SH-SY5Y (cell line): ENCODE measurements at regions not wholly inside any gene's neighbourhood (a gene's known extent, or its start where the extent isn't known, plus 50 kb on each side); places are given as distances from the start of the nearest gene placed in this dataset.

Experiments used
- GATA2 ChIP-seq: IDR thresholded peaks from 2 replicates; pipeline ENCODE4 v1.6.1; 2011; ENCODE audit warnings: mild to moderate bottlenecking, low read depth, low read length
- GATA3 ChIP-seq: IDR thresholded peaks from 2 replicates; pipeline ENCODE4 v1.6.1; 2011; ENCODE audit warnings: low read depth, mild to moderate bottlenecking, low read length, moderate library complexity

DNA sequence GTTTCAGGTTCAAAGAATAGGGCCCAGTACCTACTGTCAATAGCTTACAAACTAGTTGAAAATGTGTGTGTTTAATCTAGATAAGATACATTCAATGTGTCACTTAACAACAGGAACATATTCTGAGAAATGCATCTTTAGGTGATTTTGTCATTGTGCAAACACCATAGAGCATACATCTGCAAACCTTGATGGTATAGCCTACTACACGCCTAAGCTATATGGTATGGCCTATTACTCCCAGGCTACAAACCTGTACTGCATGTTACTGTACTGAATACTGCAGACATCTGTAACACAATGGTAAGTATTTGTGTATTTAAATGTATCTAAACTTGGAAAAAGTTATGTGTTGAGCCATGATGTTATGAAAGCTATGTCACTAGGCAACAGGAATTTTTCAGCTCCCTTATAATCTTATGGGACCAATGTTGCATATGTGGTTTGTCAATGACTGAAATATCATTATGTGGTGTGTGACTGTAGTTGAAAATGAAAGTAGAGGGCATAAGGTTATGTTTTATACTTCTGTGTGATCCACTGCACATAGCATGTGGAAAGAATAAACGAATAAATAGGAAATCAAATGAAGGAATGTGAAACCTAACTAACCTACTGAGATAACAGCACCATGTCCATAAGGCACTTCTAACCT is 129.0 kb upstream of the CAMK1G start:
- TF ChIP-seq GATA2 (no peak), GATA3 (peak; percentile 43; the same call in 1 of the 2 replicates)

DNA sequence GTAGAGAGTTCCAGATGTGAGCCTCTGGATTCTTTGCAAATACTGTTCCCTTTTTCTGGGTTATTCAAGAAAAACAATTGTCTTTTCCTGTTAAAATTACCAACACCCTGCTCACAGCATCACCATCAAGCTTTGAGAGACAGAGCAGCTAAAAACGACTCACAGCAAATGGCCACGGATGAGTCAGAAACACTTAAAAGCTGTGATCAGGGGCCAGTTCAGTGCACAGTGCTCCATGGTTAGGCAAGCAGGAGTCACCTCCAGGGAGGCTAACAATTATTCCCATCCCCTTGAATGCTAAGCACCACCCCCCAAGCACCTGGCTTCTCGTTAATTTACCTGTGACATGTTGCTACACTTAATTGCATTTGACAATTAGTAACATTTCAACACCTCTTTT is 128.4 kb upstream of the CAMK1G start:
- TF ChIP-seq GATA3 (no peak), GATA2 (no peak)

DNA sequence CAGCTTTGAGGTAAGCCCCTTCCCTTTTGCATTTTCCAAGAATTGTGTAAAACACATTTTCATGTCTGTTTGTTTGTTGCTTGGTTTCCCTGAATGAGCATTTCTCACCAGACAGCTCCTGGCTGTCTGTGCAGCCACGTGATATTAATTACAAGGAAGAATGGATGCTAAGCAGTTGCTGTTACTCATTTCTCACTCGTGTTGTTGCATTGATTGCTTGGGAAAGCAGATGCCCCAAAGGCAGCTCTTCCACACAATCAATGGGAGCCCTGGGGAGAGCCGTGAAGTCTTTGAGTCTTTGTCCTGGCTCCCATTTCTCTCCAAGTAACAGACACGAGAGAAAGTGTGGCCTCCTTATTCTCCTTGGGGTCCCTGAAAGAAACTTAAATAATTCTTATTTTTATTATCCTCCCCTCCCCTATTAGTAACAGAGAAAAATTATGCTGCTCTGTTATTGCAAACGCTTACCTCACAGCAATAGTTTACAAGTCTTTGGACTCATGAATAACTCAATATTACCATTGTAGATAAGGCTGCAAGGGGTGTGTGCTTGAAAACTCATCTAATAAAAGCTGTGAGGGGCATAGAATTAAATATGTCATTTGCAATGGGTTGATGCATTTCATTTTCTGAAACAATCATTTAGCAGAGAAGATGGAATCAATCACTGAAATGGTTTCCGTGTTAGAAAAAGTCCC is 127.7 kb upstream of the CAMK1G start:
- no peak for TF ChIP-seq GATA2
- TF ChIP-seq GATA3 = no peak

DNA sequence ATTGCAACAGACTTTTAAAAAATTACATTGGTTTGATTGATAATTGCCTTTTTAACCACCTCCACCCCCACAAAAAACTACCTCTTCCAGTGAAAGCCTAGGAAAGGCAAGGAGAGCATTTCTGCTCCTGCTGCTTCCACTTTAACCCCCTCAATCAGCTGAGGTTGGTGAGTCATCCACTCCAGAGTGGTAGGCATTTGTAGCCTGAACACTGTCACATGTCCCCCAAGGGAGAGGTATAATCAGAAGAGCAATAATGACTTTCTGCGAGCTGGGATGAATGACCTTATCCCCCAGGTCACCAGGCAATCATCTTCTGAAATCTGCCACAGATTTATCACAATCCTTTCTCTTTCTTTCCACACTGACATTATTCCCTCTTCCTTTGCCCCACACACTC is 126.6 kb upstream of the CAMK1G start:
- TF ChIP-seq GATA3 = no peak
- TF ChIP-seq GATA2 = peak; percentile 30; the same call in 1 of the 2 replicates

DNA sequence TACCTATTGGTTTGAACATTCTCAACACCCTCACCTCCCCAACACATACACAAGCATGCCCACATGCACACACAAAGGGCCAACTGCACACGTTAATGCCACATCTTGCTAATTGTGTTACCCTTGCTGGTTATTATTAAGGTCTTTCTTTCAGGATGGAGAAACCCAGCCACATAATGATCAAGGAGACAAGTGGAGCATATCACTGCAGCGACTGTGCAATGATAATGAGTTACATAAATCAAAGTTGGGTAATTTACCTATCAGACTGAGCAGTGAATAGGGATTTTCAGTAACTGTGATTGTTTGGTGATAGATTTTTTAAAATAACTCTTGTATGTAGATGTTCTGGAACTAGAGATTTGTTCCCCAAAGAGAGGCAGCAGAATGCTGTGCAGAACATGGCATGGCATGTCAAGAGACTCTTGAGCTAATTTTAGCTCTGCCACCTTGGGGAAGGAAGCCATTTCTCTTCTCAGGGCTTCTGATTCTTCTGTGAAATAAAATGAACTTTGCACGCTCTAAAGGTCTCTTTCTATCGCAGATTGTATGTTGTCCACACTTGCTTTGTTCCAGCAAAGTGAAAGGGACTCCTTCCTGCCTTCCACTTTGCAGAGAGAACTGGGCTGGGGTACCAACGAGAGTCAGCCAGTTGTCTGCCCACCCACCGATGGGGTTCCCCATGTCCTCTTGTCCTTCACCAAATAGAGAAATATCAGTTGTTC is 126.0 kb upstream of the CAMK1G start:
- TF ChIP-seq GATA2 = no peak
- TF ChIP-seq GATA3 = no peak

DNA sequence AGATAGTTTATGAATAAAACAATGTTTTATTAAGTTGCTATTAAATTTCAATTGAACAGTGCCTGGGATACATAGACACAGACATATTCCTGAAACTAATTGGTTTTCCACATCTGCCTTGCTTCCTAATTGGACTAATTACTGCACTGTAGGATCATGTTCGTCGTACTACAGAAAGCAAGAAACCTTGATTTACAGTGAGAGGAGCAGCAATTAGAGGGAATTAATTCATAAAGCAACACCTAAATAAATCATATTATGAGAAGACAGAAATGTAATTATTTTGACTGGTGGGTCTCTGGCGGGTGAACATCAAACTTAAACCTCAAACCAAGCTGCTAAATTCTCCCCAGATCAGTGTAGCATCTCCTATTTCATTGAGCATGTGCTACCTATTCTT is 124.6 kb upstream of the CAMK1G start:
- no peak for TF ChIP-seq GATA2
- no peak for TF ChIP-seq GATA3

DNA sequence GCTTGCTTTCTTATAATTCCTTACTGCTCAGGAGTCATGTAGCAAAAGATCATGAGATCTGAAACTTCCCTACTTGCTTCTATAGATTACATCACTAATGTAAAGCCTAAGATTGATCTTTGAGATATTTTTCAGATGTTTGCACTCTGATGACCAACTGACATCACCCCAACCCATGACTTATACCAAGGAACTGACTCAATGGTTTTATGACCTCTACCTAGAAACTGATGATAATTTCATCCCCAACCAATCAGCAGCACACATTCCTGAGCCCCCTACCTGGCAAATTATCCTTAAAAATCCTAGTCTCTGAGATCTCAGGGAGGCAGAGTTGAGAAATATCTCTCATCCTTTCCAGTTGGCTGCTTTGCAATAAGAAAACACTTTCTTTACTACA is 122.3 kb upstream of the CAMK1G start:
- TF ChIP-seq GATA3 (no peak), GATA2 (no peak)

DNA sequence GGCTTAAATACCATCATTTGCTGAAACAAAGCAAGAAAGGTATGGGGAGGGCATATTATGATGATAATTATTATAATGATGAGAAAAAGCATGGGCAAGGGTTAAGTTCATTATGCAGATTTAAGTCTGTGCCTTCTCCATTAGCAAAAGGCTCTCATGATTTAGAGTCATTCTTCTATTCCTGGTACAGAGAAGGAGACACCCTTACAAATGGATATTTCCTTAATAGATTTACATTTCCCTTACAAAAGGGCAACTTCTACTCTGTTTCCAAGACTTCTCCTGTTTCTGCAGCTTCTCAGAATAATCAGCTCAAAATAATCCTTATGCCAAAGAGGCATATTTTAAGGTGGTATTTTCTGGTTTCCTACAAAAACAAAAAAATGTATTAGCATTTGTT is 121.1 kb upstream of the CAMK1G start:
- TF ChIP-seq GATA2 (no peak), GATA3 (no peak)

DNA sequence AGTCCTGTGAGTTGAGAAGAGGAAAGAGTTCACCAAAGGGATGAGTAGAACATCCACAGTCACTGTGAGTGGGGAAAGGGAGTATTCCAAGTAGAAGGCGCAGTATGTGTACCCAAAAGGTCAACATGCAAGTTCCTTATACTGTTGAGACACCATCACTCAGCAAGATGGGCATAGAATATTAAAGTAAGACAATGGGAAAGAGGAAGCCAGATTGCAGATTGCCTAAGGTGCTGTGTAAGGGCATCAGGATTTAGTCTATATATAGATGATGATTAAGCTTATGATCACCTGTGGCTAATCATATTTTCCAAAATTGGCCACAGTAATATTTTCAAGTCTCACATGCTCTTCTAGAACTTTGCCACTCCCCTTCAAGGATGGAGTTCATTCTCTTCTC is 120.1 kb upstream of the CAMK1G start:
- no peak for TF ChIP-seq GATA3
- no peak for TF ChIP-seq GATA2

DNA sequence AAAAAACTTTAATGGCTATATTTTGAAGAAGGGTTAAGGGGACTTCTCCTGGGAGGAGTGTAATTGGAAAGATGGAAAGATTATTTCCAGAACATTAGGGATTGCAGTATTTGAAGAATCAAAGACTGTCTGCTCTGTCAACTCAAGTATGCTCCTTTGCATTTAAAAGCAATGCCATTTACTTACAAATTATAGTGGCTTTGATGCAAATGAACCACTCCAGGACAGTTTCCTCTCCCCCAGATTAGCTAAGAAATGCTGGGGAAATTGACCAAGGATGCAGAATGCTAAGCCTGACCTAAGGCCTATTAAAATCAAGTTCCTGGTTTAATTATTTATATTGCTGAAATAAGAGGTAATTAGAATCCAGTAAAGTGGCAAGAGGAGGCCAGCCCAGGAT is 110.5 kb upstream of the CAMK1G start:
- TF ChIP-seq GATA2 (no peak), GATA3 (no peak)

DNA sequence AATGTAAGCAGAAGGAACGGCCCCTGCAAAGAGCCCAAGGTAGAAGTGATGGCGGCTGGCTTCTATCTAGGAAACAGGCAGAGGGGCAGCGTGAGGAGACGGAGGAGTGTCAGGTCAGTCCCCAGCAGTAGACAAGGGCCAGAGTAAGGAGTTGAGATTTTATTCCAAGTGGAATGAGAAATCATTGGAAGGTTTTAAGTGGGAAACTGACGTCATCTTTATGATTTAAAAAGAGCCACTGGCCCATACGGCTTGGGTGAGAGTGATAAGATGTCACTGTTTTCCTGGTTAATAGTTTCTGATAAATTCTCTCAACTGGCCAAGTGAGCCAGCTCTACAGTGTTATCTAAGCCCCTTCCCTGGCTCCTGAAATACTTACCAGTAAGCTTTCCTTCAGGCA is 103.2 kb upstream of the CAMK1G start:
- TF ChIP-seq GATA3 = no peak
- no peak for TF ChIP-seq GATA2

DNA sequence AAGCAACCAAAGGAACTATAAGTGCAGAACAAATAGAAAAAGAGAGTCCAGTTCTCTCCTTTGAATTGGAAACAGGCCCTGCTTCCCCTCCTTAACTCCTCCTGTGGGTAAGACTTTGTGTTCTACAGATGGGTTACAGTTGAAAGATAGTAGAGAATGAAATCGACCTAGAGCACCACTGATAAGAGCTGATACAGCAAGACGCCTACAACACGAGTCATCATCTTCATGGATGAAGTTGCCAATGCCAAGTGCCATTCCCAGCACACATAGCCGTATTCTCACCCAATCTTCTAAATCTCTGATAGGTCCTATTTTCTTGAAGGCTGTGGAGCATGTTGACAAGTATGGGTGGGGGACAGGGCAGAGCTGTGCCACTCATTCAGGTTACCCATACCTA is 99.8 kb upstream of the CAMK1G start:
- TF ChIP-seq GATA3 (no peak; the same call in 1 of the 2 replicates), GATA2 (no peak)

DNA sequence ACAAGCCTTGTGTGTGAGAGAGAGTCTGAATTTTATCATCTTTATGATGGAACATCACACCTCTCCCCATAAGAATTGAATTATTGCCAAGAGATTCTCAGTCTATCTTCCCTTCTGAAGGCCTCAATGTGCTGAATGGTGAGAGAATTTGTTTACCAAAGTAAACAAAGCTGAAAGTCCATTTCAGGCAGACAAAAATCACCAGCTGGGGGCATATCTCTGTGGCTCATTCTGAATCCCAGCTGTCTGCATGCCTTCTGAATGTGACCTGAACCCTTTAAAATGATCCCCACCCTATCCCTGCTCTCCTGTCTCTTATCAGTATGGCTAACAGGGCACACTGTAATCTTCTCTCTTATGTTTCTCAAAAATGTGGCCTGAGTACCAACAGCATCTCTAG is 99.1 kb upstream of the CAMK1G start:
- TF ChIP-seq GATA2 (no peak), GATA3 (no peak)

DNA sequence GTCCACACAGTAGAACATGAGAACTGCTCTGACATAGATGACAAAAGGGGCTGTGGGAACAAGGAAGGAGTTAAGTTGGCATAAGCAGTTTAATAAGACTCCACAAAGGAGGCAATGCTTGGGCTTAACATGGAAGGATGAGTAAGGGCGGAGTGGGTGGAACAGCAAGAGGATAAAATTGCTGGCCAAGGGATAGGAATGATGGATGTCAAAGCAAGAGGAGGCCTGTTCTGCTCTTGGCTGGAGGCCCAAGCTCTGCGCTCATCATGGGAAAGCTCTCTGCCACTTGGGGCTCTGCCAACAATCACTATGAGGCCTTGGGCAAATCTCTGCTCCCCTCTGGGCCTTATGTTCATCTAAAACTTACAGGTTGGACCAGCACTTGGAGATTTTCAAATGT is 98.3 kb upstream of the CAMK1G start:
- TF ChIP-seq GATA3 (no peak), GATA2 (no peak)

DNA sequence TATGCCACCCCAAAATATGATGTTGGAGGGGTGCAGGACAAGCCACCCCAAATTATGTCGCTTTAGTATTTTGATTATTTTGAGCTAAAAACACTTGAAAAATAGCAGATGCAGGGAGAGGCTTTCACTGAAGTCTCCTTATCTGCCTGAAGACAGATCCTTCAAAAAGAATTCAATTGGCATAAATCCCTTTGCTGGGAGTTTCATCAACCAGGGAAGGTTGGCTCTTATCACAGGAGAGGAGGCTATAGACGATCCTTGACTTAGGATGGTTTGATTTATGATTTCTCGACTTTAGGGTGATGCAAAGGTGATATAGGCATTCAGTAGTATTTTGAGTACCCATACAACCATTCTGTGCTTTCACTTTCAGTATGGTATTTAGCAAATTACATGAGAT is 97.8 kb upstream of the CAMK1G start:
- TF ChIP-seq GATA3 (no peak), GATA2 (no peak)
